ENCODE measurements at regions not wholly inside any gene's neighbourhood (a gene's known extent, or its start where the extent isn't known, plus 50 kb on each side); places are given as distances from the start of the nearest gene placed in this dataset.

GRCh38 chr2:187654535-187654934 lies 100.3 kb upstream of the TFPI start:
- TF ChIP-seq CTCF (IDR thresholded peaks at IDR 0.05; ENCODE audit: insufficient read depth, low read length, poor library complexity, severe bottlenecking): no peak
- no peak for TF ChIP-seq EZH2phosphoT487 (conservative IDR thresholded peaks at IDR 0.05; ENCODE audit: low read length)
